HuH-7.5 (cell line): ENCODE measurements at regions not wholly inside any gene's neighbourhood (a gene's known extent, or its start where the extent isn't known, plus 50 kb on each side); places are given as distances from the start of the nearest gene placed in this dataset.

Experiments
- DNase-seq: peaks from one replicate; pipeline ENCODE4 v3.0.0; 2011; ENCODE audit warnings: low spot score

DNA sequence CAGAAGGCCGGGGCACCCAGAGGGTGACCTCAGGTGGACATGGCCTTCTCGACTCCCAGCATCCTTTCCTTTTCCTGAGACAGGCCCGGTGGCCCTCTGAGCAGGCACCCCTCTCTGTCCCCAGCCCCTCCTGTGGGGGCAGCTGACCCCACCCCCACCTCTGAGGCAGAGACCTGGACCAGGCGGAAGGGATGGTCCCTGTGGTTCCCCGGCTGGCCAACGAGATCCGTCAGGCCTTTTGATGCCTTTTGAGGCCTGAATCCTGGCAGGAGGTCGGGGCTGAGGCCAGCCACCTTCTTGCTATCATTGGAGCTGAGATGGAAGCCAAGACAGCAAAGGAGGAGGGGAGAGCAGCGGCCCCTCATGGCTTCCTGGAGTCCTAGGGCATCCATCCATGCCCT is 50.2 kb upstream of the ACTRT2 start:
- DNase-seq = no peak
